HG02885 (cell line): ENCODE measurements at regions not wholly inside any gene's neighbourhood (a gene's known extent, or its start where the extent isn't known, plus 50 kb on each side); places are given as distances from the start of the nearest gene placed in this dataset.
"Not testable (repeated sequence)": the region's sequence is repeated elsewhere in the genome, so short reads cannot be mapped to it uniquely, and the experiment has no call there.

Experiments
- ATAC-seq: cut with Tn5 transposase; IDR thresholded peaks from one replicate; pipeline ENCODE4 v1.9.1; 2021; ENCODE audit warnings: mild to moderate bottlenecking; ENCODE audit not compliant: unreplicated experiment, poor library complexity

- no peak for ATAC-seq
These were observed 98.0 kb upstream of the TSLP start for GRCh38 chr5:110973510-110973909.

DNA sequence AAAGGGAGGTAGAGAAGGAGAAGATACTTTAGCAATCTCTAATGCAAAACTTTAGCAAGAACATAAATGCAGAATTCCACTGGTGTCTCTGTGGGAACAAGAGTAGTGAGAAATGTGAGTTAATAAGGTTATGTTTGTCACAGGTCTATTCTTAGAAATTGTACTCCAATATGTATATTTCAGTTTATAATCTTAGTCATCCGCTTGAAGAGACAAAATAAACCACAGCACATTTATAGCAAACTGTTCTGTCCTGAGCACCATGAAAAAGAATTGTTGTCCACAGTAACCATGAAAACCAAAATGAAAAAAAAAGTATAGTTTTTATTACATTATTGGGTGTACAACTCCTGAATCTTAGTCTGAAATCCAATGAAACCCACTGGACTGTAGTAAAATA, 93.6 kb upstream of the TSLP start:
- no peak for ATAC-seq

DNA sequence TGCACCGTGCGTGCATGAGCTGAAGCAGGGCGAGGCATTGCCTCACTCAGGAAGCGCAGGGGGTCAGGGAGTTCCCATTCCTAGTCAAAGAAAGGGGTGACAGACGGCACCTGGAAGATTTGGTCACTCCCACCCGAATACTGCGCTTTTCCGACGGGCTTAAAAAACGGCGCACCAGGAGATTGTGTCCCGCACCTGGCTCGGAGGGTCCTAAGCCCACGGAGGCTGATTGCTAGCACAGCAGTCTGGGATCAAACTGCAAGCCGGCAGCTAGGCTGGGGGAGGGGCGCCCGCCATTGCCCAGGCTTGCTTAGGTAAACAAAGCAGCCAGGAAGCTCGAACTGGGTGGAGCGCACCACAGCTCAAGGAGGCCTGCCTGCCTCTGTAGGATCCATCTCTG, 85.6 kb upstream of the TSLP start:
- not testable (repeated sequence) for ATAC-seq

DNA sequence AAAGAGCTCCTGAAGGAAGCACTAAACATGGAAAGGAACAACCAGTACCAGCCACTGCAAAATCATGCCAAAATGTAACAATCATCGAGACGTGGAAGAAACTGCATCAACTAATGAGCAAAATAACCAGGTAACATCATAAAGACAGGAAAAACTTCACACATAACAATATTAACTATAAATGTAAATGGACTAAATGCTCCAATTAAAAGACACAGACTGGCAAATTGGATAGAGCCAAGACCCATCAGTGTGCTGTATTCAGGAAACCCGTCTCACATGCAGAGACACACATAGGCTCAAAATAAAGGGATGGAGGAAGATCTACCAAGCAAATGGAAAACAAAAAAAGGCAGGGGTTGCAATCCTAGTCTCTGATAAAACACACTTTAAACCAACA, 83.9 kb upstream of the TSLP start:
- not testable (repeated sequence) for ATAC-seq

DNA sequence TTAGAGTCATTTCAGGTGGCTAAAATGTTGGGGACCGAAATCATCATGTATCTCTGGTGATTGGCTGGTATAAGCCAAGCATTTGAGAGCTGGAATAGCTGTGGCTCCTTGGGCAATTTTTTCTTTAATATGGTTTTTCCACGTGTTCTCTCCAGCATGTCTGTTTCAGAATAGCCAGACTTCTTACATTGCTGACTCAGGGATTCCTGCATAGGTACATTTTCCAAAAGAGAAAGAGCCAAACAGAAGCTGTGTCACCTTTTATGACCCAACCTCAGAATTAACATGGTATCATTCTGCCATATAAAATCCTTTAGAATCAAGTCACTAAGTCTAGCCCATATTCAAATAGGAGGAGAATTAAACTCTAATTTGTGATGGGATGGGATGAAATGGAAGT, 74.8 kb upstream of the TSLP start:
- no peak for ATAC-seq

DNA sequence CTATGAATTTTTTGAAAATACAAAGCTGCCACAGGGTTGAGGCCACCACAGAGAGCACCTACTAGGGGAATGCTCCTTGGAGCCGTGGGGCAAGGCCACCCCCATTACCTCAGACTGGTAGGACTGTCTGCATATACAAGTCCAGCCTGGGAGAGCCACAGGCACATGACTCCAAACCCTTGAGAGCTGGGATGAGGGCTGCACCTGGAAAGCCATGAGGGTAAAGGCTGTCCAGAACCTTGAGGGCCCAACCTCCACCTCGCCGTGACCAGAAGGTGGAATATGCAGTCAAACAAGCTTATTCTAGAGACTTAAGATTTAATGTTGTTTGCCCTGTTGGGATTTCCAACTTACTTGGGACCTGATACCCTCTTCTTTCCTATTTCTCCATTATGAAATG, 69.5 kb upstream of the TSLP start:
- no peak for ATAC-seq

- ATAC-seq: no peak
These were observed 67.9 kb upstream of the TSLP start for GRCh38 chr5:111003623-111004022.

- ATAC-seq: no peak
These were observed 67.2 kb upstream of the TSLP start for GRCh38 chr5:111004291-111004690.

- ATAC-seq: no peak
These were observed 60.7 kb upstream of the TSLP start for GRCh38 chr5:111010783-111011182.

- ATAC-seq: no peak
These were observed 58.5 kb upstream of the TSLP start for GRCh38 chr5:111013011-111013410.

GRCh38 chr5:111016801-111017200, 54.7 kb upstream of the TSLP start:
- no peak for ATAC-seq

DNA sequence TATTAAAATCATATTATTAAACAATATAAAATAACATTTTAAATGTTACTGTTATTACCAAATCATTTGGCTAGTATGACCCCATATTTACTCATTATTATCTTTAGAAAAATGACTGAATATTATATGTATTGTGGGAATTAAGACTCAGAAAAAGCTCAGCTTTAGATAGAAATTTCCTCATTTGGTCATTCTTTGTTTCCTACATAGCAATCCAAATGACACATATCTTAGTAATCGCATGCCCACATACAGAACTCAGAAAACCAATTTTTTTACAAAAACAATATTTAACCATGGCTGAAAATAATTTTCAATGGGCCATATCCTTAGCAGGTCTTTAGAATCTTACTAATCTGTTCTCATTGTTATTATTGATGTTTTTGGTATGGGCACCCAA, 53.8 kb upstream of the TSLP start:
- ATAC-seq: no peak
